K562 (cell line): ENCODE measurements at regions not wholly inside any gene's neighbourhood (a gene's known extent, or its start where the extent isn't known, plus 50 kb on each side); places are given as distances from the start of the nearest gene placed in this dataset.
"Not testable (repeated sequence)": the region's sequence is repeated elsewhere in the genome, so short reads cannot be mapped to it uniquely, and the experiment has no call there.

Experiments
- ATAC-seq: fragments of 200-7000 bp; cut with Tn5 transposase; 3 replicates; pipeline ENCODE4 v1.9.1; 2020; ENCODE audit warnings: moderate library complexity
- BruUV-seq: library from RNA; stranded (reverse); fragments of 400-500 nt; replicated peaks from 2 replicates; lab custom pipeline; 2021; lab: Mats Ljungman, UMichigan
- CTCF ChIA-PET: fragments of 300-600 bp; formaldehyde crosslinking; extraction: SDS; loops from one replicate; lab custom pipeline; 2021; ENCODE audit warnings: low intra/inter-chr PET ratio; lab: Yijun Ruan, JAX
- POLR2A ChIA-PET: fragments of 300-600, 350-650 bp; sonication (Branson Sonifier 250); formaldehyde crosslinking; extraction: SDS; loops from one replicate; lab custom pipeline; 2021; ENCODE audit warnings: antibody characterized with exemption, inconsistent platforms; lab: Yijun Ruan, JAX
- DNase-seq, 4 experiments: peaks; one replicate each; pipeline versions ENCODE4 v3.0.0 to v3.0.0-alpha.2; 2011 to 2018; ENCODE audit warnings: low spot score in 3 of 4, mixed read lengths in 3 of 4; ENCODE audit errors: extremely low read depth in 1 of 4
- FAIRE-seq: peaks from 2 replicates; lab custom pipeline; 2011; peaks lifted over from hg19 to GRCh38; lab: Jason Lieb, UNC
- H2AFZ ChIP-seq: 2 replicates; pipeline ENCODE4 v1.6.0; 2011; ENCODE audit warnings: low read depth, low read length, control low read depth, inconsistent platforms
- H3K27ac ChIP-seq: fragments of 200-600 bp; 3 replicates; pipeline ENCODE4 v1.8.0; 2011; ENCODE audit warnings: low read depth, mild to moderate bottlenecking, control low read depth, inconsistent platforms, low read length, moderate library complexity, mixed read lengths; ENCODE audit errors: extremely low read depth
- H3K27me3 ChIP-seq, 2 experiments: fragments of 300-600 bp in 1 of 2; 2 replicates in 1 of 2; 3 replicates in 1 of 2; pipeline versions ENCODE4 v1.6.0 to v1.8.0; 2011; ENCODE audit warnings: inconsistent platforms in 2 of 2, low read length in 2 of 2, mild to moderate bottlenecking in 1 of 2, mixed read lengths in 1 of 2, moderate library complexity in 1 of 2; ENCODE audit not compliant: control insufficient read depth in 2 of 2, insufficient read depth in 2 of 2
- H3K36me3 ChIP-seq: fragments of 300-600 bp; 3 replicates; pipeline ENCODE4 v1.8.0; 2011; ENCODE audit warnings: mild to moderate bottlenecking, low read length, inconsistent platforms; ENCODE audit not compliant: control insufficient read depth, insufficient read depth
- H3K4me1 ChIP-seq, 2 experiments: fragments of 200-600 bp in 1 of 2; replicated peaks in 1 of 2; 2 replicates in 1 of 2; 3 replicates in 1 of 2; pipeline versions ENCODE4 v1.5.1 to v1.8.0; 2011; ENCODE audit warnings: inconsistent platforms in 2 of 2, low read length in 2 of 2, mild to moderate bottlenecking in 1 of 2, mixed read lengths in 1 of 2, moderate library complexity in 1 of 2; ENCODE audit not compliant: control insufficient read depth in 2 of 2, insufficient read depth in 2 of 2
- H3K4me2 ChIP-seq: 2 replicates; pipeline ENCODE4 v1.6.1; 2011; ENCODE audit warnings: low read length, control low read depth, inconsistent platforms, mixed read lengths; ENCODE audit not compliant: insufficient read depth
- H3K4me3 ChIP-seq: fragments of 200-600 bp; sonication (generic), shearing (Covaris generic); 2 replicates; pipeline ENCODE4 v1.5.1; 2016; ENCODE audit warnings: control low read depth, inconsistent platforms
- H3K79me2 ChIP-seq: fragments of 200-600 bp; 3 replicates; pipeline ENCODE4 v1.8.0; 2011; ENCODE audit warnings: low read length, inconsistent platforms; ENCODE audit not compliant: control insufficient read depth, insufficient read depth
- H3K9ac ChIP-seq, 2 experiments: 2 replicates each; pipeline versions ENCODE4 v1.6.0 to v1.6.1; 2011; ENCODE audit warnings: low read depth in 2 of 2, low read length in 2 of 2, control low read depth in 1 of 2, inconsistent platforms in 1 of 2, mild to moderate bottlenecking in 1 of 2, mixed read lengths in 1 of 2; ENCODE audit not compliant: insufficient read depth in 1 of 2
- H3K9me1 ChIP-seq: one replicate; pipeline ENCODE4 v1.6.0; 2011; ENCODE audit warnings: inconsistent platforms, mild to moderate bottlenecking, low read length, moderate library complexity; ENCODE audit not compliant: control insufficient read depth, insufficient read depth
- H3K9me3 ChIP-seq: replicated peaks from 2 replicates; pipeline ENCODE4 v1.5.1; 2011; ENCODE audit warnings: low read depth, low read length, inconsistent platforms; ENCODE audit not compliant: control insufficient read depth, insufficient read depth
- H4K20me1 ChIP-seq: replicated peaks from 2 replicates; pipeline ENCODE4 v1.6.1; 2011; ENCODE audit warnings: low read length, inconsistent platforms, mixed read lengths; ENCODE audit not compliant: control insufficient read depth, insufficient read depth
- RHOXF2B ChIP-seq: fragments of 250-450 bp; sonication (Bioruptor Pico); conservative IDR thresholded peaks from 2 replicates; pipeline ENCODE4 v1.5.1; 2021
- WGBS: fragments of 100-300 bp; shearing (Covaris generic); methylation state at CpG from one replicate; pipeline ENCODE4 v1.1.6; 2016; ENCODE audit warnings: low coverage, mixed read lengths; ENCODE audit not compliant: insufficient coverage; ENCODE audit errors: missing lambda C conversion rate; 5-methylcytosine and 5-hydroxymethylcytosine counted together
- in situ Hi-C: fragments of 300-500 bp; cut with MboI; formaldehyde crosslinking; loops from 4 replicates; pipeline ENCODE4 v1.15.0; 2018; ENCODE audit warnings: inconsistent platforms, mixed read lengths
- intact Hi-C: fragments of 100-400 bp; cut with micrococcal nuclease; formaldehyde crosslinking; loops from 2 replicates; pipeline ENCODE4 v1.14.2; 2022

DNA sequence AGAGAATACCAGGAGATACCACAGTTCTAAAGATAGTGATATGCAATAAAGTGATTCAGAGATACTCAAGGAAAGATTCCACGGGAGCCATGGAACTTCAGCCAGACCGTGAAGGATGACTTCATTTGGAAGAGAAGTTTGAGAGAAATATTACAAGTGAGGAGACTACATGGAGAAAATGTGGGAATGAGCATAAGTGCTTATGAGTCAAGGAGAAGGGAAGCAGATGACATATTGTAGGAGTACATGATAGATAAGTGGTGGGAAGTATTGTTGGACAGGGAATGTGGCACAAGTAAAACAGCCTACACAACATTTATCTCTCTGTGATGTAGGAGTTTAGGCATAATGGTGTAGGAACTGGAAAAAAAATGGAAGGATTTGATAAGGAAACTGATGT, 122.1 kb upstream of the FBXL17 start:
- Histone ChIP-seq H3K36me3 (no peaks in the 10 kb centered on the region), H3K4me1 (no peaks in the 10 kb centered on the region), H3K9me3 (no peaks in the 10 kb centered on the region), H3K9ac (no peak overlapping the region), H3K4me2 (no peak overlapping the region), H2AFZ (no peak overlapping the region), H3K79me2 (no peaks in the 10 kb centered on the region), H3K9me1 (no peaks in the 10 kb centered on the region), H3K27me3 (no peaks in the 10 kb centered on the region), H3K27ac (no peak overlapping the region), H3K4me3 (no peak overlapping the region), H4K20me1 (no peaks in the 10 kb centered on the region)
- ChIA-PET CTCF (no interaction called here), POLR2A (no interaction called here)
- BruUV-seq, result no TSS peak
- 0% methylated on average over 2 of the region's 2 CpGs for WGBS
- no peak for DNase-seq
- TF ChIP-seq RHOXF2B (CRISPR knock-in tag), result no peak
- FAIRE-seq, result no peak
- intact Hi-C loops, result no loop called here
- in situ Hi-C loops, result no loop called here
- no peak for ATAC-seq

GRCh38 chr5:108495615-108496014, 113.7 kb upstream of the FBXL17 start:
- H3K27me3 ChIP-seq, DNase-seq, H3K27ac ChIP-seq, intact Hi-C loops, H3K36me3 ChIP-seq, CTCF ChIA-PET, H3K4me1 ChIP-seq, BruUV-seq, H3K9ac ChIP-seq, in situ Hi-C loops, ATAC-seq, H3K9me3 ChIP-seq, POLR2A ChIA-PET, H3K9me1 ChIP-seq, H4K20me1 ChIP-seq, H3K4me2 ChIP-seq, H3K4me3 ChIP-seq, FAIRE-seq, H2AFZ ChIP-seq, H3K79me2 ChIP-seq: not testable (repeated sequence)
- 5% methylated on average over 3 of the region's 3 CpGs for WGBS
